H1 (cell line): ENCODE measurements at regions not wholly inside any gene's neighbourhood (a gene's known extent, or its start where the extent isn't known, plus 50 kb on each side); places are given as distances from the start of the nearest gene placed in this dataset.
A peak's percentile ranks its signal among the peaks of the same experiment; 100 is the strongest.

Source experiments
- CTCF ChIA-PET: fragments of 300-600 bp; sonication (Branson Sonifier 250); formaldehyde crosslinking; loops from one replicate; lab custom pipeline; 2021; ENCODE audit not compliant: partially characterized antibody; lab: Charles Lee
- POLR2A ChIA-PET: fragments of 300-600 bp; sonication (Branson Sonifier 250); formaldehyde crosslinking; loops from one replicate; lab custom pipeline; 2021; ENCODE audit warnings: inconsistent platforms; ENCODE audit not compliant: partially characterized antibody; lab: Charles Lee
- DNase-seq, 2 experiments: peaks; one replicate each; pipeline versions ENCODE4 v3.0.0 to v3.0.0-alpha.2; 2010 to 2022; ENCODE audit warnings: low spot score in 2 of 2, low read depth in 1 of 2, mixed read lengths in 1 of 2
- FAIRE-seq: peaks from 2 replicates; lab custom pipeline; 2011; peaks lifted over from hg19 to GRCh38; lab: Jason Lieb, UNC
- H2AFZ ChIP-seq: 2 replicates; pipeline ENCODE4 v1.8.1; 2012; ENCODE audit warnings: low read length, inconsistent platforms
- H2AK5ac ChIP-seq: 2 replicates; pipeline ENCODE4 v1.6.1; 2013; ENCODE audit warnings: low read depth, low read length
- H2BK120ac ChIP-seq: replicated peaks from 2 replicates; pipeline ENCODE3; 2013; ENCODE audit warnings: low read depth, low read length, inconsistent platforms
- H2BK12ac ChIP-seq: 2 replicates; pipeline ENCODE4 v1.6.1; 2013; ENCODE audit warnings: low read depth, low read length
- H2BK15ac ChIP-seq: 2 replicates; pipeline ENCODE4 v1.6.1; 2013; ENCODE audit warnings: low read length
- H2BK20ac ChIP-seq: 2 replicates; pipeline ENCODE4 v1.6.1; 2013; ENCODE audit warnings: low read length
- H2BK5ac ChIP-seq: 2 replicates; pipeline ENCODE4 v1.6.1; 2013; ENCODE audit warnings: low read depth, low read length
- H3K14ac ChIP-seq: 2 replicates; pipeline ENCODE4 v1.6.1; 2013; ENCODE audit warnings: inconsistent platforms; ENCODE audit not compliant: insufficient read length
- H3K18ac ChIP-seq: 2 replicates; pipeline ENCODE4 v1.6.1; 2013; ENCODE audit warnings: low read length; ENCODE audit errors: extremely low read depth
- H3K23ac ChIP-seq: 2 replicates; pipeline ENCODE4 v1.6.1; 2013; ENCODE audit warnings: inconsistent platforms; ENCODE audit not compliant: insufficient read length
- H3K23me2 ChIP-seq: 2 replicates; pipeline ENCODE4 v1.6.1; 2013; ENCODE audit warnings: low read depth, low read length
- H3K27ac ChIP-seq: 2 replicates; pipeline ENCODE4 v1.6.1; 2011; ENCODE audit warnings: low read depth, low read length, inconsistent platforms
- H3K27me3 ChIP-seq, 4 experiments: replicated peaks in 1 of 4; 1 replicate in 1 of 4; 2 replicates in 3 of 4; pipeline versions ENCODE4 v1.6.1 to v1.8.1; 2011 to 2013; ENCODE audit warnings: low read length in 3 of 4, mild to moderate bottlenecking in 3 of 4, inconsistent platforms in 2 of 4, mixed read lengths in 2 of 4, moderate library complexity in 1 of 4; ENCODE audit not compliant: control insufficient read depth in 3 of 4, insufficient read depth in 3 of 4; ENCODE audit errors: extremely low read depth in 1 of 4
- H3K36me3 ChIP-seq, 4 experiments: 2 replicates each; pipeline versions ENCODE4 v1.6.1 to v1.8.1; 2011 to 2013; ENCODE audit warnings: mild to moderate bottlenecking in 4 of 4, low read length in 3 of 4, moderate library complexity in 2 of 4, control low read depth in 1 of 4, inconsistent platforms in 1 of 4; ENCODE audit not compliant: insufficient read depth in 4 of 4, control insufficient read depth in 2 of 4
- H3K4ac ChIP-seq: replicated peaks from 2 replicates; pipeline ENCODE3; 2013; ENCODE audit warnings: low read length, low read depth, mixed read lengths, inconsistent platforms; ENCODE audit not compliant: insufficient read length
- H3K4me1 ChIP-seq, 4 experiments: replicated peaks in 1 of 4; 1 replicate in 1 of 4; 2 replicates in 3 of 4; pipeline versions ENCODE4 v1.6.1 to v1.8.1; 2011 to 2013; ENCODE audit warnings: low read length in 3 of 4, inconsistent platforms in 2 of 4, mixed read lengths in 1 of 4; ENCODE audit not compliant: insufficient read depth in 4 of 4, control insufficient read depth in 3 of 4
- H3K4me2 ChIP-seq, 2 experiments: 2 replicates each; pipeline versions ENCODE4 v1.6.1 to v1.8.1; 2011 to 2013; ENCODE audit warnings: low read depth in 2 of 2, low read length in 2 of 2, control low read depth in 1 of 2, inconsistent platforms in 1 of 2, mild to moderate bottlenecking in 1 of 2; ENCODE audit not compliant: insufficient read depth in 1 of 2
- H3K4me3 ChIP-seq, 4 experiments: fragments of 200-600, 300-600 bp in 1 of 4; sonication (generic), shearing (Covaris generic), sonication (Bioruptor Twin) in 1 of 4; 2 replicates each; pipeline versions ENCODE4 v1.5.1 to v1.8.1; 2011 to 2016; ENCODE audit warnings: low read length in 4 of 4, low read depth in 3 of 4, control low read depth in 2 of 4, inconsistent platforms in 2 of 4, mild to moderate bottlenecking in 2 of 4, mixed read lengths in 1 of 4, moderate library complexity in 1 of 4; ENCODE audit not compliant: insufficient read depth in 2 of 4; ENCODE audit errors: extremely low read depth in 1 of 4
- H3K56ac ChIP-seq: replicated peaks from 2 replicates; pipeline ENCODE3; 2013; ENCODE audit warnings: low read depth, mild to moderate bottlenecking, mixed read lengths, low read length, inconsistent platforms; ENCODE audit not compliant: insufficient read length
- H3K79me1 ChIP-seq: 2 replicates; pipeline ENCODE4 v1.6.1; 2013; ENCODE audit warnings: low read depth, low read length, control low read depth
- H3K79me2 ChIP-seq, 2 experiments: 2 replicates each; pipeline versions ENCODE4 v1.6.1 to v1.8.1; 2012 to 2013; ENCODE audit warnings: low read length in 2 of 2, mild to moderate bottlenecking in 2 of 2, inconsistent platforms in 1 of 2; ENCODE audit not compliant: insufficient read depth in 2 of 2, control insufficient read depth in 1 of 2
- H3K9ac ChIP-seq, 4 experiments: replicated peaks in 1 of 4; 1 replicate in 1 of 4; 2 replicates in 3 of 4; pipeline versions ENCODE4 v1.6.1 to v1.8.1; 2011 to 2013; ENCODE audit warnings: low read depth in 3 of 4, low read length in 3 of 4, control low read depth in 2 of 4, mild to moderate bottlenecking in 2 of 4, moderate library complexity in 2 of 4, inconsistent platforms in 1 of 4; ENCODE audit errors: extremely low read depth in 1 of 4
- H3K9me3 ChIP-seq, 2 experiments: 2 replicates each; pipeline versions ENCODE4 v1.6.1 to v1.8.1; 2012 to 2013; ENCODE audit warnings: mild to moderate bottlenecking in 2 of 2, moderate library complexity in 2 of 2, control low read depth in 1 of 2, inconsistent platforms in 1 of 2, low read depth in 1 of 2, low read length in 1 of 2, mixed read lengths in 1 of 2; ENCODE audit not compliant: insufficient read depth in 2 of 2
- H4K20me1 ChIP-seq, 2 experiments: replicated peaks in 1 of 2; 2 replicates each; pipeline versions ENCODE3 to v1.8.1; 2011 to 2013; ENCODE audit warnings: inconsistent platforms in 2 of 2, low read length in 2 of 2, mild to moderate bottlenecking in 1 of 2; ENCODE audit not compliant: insufficient read depth in 2 of 2, control insufficient read depth in 1 of 2
- H4K5ac ChIP-seq: 2 replicates; pipeline ENCODE4 v1.6.1; 2013; ENCODE audit warnings: low read length, low read depth, mixed read lengths, inconsistent platforms; ENCODE audit not compliant: insufficient read length
- H4K8ac ChIP-seq: 2 replicates; pipeline ENCODE4 v1.8.0; 2013; ENCODE audit warnings: mild to moderate bottlenecking, moderate library complexity, low read length, inconsistent platforms; ENCODE audit not compliant: insufficient read depth; ENCODE audit errors: extremely low read depth
- H4K91ac ChIP-seq: replicated peaks from 2 replicates; pipeline ENCODE3; 2013; ENCODE audit warnings: low read length, mixed read lengths, inconsistent platforms; ENCODE audit not compliant: insufficient read length
- CREB1 ChIP-seq: IDR thresholded peaks from 2 replicates; pipeline ENCODE4 v1.6.1; 2012; ENCODE audit warnings: inconsistent platforms
- RAD21 ChIP-seq, 2 experiments: IDR thresholded peaks in 1 of 2; conservative IDR thresholded peaks in 1 of 2; 2 replicates each; pipeline ENCODE4 v1.6.1; 2011; ENCODE audit warnings: low read depth in 2 of 2, low read length in 2 of 2, improper control_type of control experiment in 1 of 2, inconsistent platforms in 1 of 2, mild to moderate bottlenecking in 1 of 2, moderate library complexity in 1 of 2
- SUZ12 ChIP-seq: fragments of 200-600 bp; sonication (generic); IDR thresholded peaks from 2 replicates; pipeline ENCODE4 v1.6.1; 2012; ENCODE audit warnings: mild to moderate bottlenecking, inconsistent platforms, low read length, moderate library complexity, mixed read lengths
- WGBS, 2 experiments: shearing (Covaris generic) in 1 of 2; methylation state at CpG; one replicate each; pipeline versions ENCODE4 v1.1.6 to v1.1.7; 2013 to 2015; ENCODE audit warnings: low lambda C conversion rate in 2 of 2, mixed read lengths in 2 of 2, inconsistent platforms in 1 of 2, low coverage in 1 of 2, missing lambda C conversion rate in 1 of 2; ENCODE audit not compliant: insufficient replicate concordance in 2 of 2, insufficient coverage in 1 of 2, insufficient read length in 1 of 2; ENCODE audit errors: extremely low coverage in 1 of 2, missing lambda C conversion rate in 1 of 2; 5-methylcytosine and 5-hydroxymethylcytosine counted together
- TF ChIP-seq, protein P1 (sequence below), 3 experiments: IDR thresholded peaks; 1 replicate in 2 of 3; 2 replicates in 1 of 3; pipeline versions ENCODE4 v1.5.1 to v1.6.1; 2011; ENCODE audit warnings: low read length in 3 of 3, mild to moderate bottlenecking in 3 of 3, inconsistent platforms in 2 of 3, low read depth in 1 of 3, moderate library complexity in 1 of 3; ENCODE audit not compliant: insufficient read depth in 1 of 3; ENCODE audit errors: control extremely low read depth in 1 of 3

DNA sequence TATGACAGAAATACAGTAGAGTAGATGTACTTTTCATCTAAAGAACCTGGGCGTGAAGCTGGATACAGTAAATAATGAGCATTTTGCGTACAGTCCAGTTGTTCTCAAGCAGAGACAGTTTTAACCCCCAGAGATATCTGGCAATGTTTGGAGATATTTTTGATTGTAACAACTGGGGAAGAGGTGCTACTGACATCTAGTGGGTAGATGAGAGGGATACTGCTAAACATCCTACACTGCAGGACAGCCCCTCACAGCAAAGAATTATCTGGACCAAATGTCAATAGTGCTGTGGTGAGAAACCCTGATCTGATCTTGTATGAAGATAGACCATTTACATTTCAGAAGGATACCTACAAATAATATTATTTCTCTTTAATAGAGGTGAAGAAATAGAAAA, 200.2 kb upstream of the FAM47A start:
- H2AFZ ChIP-seq = no peak overlapping the region
- no peak overlapping the region for H3K56ac ChIP-seq
- no peak overlapping the region for H3K14ac ChIP-seq
- H2BK120ac ChIP-seq = no peak overlapping the region
- H3K23ac ChIP-seq = no peak overlapping the region
- H3K79me2 ChIP-seq = no peaks in the 10 kb centered on the region
- POLR2A ChIA-PET = no interaction called here
- H3K27ac ChIP-seq = no peak overlapping the region
- no peaks in the 10 kb centered on the region for H3K79me1 ChIP-seq
- H3K4me1 ChIP-seq = no peaks in the 10 kb centered on the region
- no peak overlapping the region for H4K5ac ChIP-seq
- no peak overlapping the region for H2AK5ac ChIP-seq
- no peak overlapping the region for H4K91ac ChIP-seq
- no peaks in the 10 kb centered on the region for H3K23me2 ChIP-seq
- no peak overlapping the region for H3K9ac ChIP-seq
- no peak overlapping the region for H3K4ac ChIP-seq
- FAIRE-seq = no peak
- WGBS, 2 experiments = 85% methylated on average over 2 of the region's 2 CpGs; no CpG with 5 or more reads in 1 of the 2 experiments
- H2BK5ac ChIP-seq = no peak overlapping the region
- no peak overlapping the region for H2BK20ac ChIP-seq
- no peaks in the 10 kb centered on the region for H3K36me3 ChIP-seq
- DNase-seq = no peak
- no peaks in the 10 kb centered on the region for H3K27me3 ChIP-seq
- H3K4me2 ChIP-seq = no peak overlapping the region
- H4K20me1 ChIP-seq = no peaks in the 10 kb centered on the region
- TF ChIP-seq CREB1 = no peak
- TF ChIP-seq RAD21 (IDR thresholded peaks at IDR 0.05 in 1 of 2, conservative IDR thresholded peaks at IDR 0.05 in 1 of 2; ENCODE audit: low read depth in 2 of 2, low read length in 2 of 2) = peak; percentile 55 to 59
- TF ChIP-seq, protein P1, sequence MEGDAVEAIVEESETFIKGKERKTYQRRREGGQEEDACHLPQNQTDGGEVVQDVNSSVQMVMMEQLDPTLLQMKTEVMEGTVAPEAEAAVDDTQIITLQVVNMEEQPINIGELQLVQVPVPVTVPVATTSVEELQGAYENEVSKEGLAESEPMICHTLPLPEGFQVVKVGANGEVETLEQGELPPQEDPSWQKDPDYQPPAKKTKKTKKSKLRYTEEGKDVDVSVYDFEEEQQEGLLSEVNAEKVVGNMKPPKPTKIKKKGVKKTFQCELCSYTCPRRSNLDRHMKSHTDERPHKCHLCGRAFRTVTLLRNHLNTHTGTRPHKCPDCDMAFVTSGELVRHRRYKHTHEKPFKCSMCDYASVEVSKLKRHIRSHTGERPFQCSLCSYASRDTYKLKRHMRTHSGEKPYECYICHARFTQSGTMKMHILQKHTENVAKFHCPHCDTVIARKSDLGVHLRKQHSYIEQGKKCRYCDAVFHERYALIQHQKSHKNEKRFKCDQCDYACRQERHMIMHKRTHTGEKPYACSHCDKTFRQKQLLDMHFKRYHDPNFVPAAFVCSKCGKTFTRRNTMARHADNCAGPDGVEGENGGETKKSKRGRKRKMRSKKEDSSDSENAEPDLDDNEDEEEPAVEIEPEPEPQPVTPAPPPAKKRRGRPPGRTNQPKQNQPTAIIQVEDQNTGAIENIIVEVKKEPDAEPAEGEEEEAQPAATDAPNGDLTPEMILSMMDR (IDR thresholded peaks at IDR 0.05; ENCODE audit: control extremely low read depth in 1 of 3, insufficient read depth in 1 of 3, low read depth in 1 of 3, low read length in 3 of 3) = peak in 2 of 3 experiments; percentile 14 to 35; a peak in 2 of 4 replicates
- TF ChIP-seq SUZ12 = no peak
- no peaks in the 10 kb centered on the region for H3K9me3 ChIP-seq
- no peak overlapping the region for H3K4me3 ChIP-seq
- no peak overlapping the region for H2BK12ac ChIP-seq
- H4K8ac ChIP-seq = no peak overlapping the region
- CTCF ChIA-PET = interaction anchor here (0.6 kb wide), 2 partner anchors 19 to 32 kb away, joined by 3 read pairs; no protein-coding TSS in a partner anchor
- H3K18ac ChIP-seq = no peak overlapping the region
- H2BK15ac ChIP-seq = no peak overlapping the region
